ENCODE measurements at regions not wholly inside any gene's neighbourhood (a gene's known extent, or its start where the extent isn't known, plus 50 kb on each side); places are given as distances from the start of the nearest gene placed in this dataset.

DNA sequence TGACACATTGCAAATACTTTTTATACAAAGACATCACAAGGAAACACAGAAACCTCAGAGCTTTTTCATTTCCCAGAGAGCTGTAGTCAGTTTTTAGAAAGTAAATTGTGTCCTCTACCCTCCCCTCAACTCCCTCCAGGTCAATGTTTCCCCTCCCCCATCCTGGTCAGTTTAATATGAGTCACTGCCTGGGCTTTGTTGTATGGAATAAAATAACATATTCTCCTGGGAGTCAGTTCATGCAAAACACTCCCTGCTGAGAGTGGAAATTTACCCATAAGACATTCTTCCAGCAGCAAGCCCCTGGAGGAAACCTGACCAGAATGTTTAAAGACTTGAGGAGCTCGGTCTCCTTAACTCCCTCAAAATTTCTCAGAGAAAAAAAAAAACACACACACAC, 270.1 kb upstream of the LDB2 start:
- DNase-seq, result no peak

- no peak for DNase-seq
Measured at GRCh38 chr4:17166954-17167353, 268.5 kb upstream of the LDB2 start.

- DNase-seq, result no peak
Measured at GRCh38 chr4:17165286-17165685, 266.8 kb upstream of the LDB2 start.

DNA sequence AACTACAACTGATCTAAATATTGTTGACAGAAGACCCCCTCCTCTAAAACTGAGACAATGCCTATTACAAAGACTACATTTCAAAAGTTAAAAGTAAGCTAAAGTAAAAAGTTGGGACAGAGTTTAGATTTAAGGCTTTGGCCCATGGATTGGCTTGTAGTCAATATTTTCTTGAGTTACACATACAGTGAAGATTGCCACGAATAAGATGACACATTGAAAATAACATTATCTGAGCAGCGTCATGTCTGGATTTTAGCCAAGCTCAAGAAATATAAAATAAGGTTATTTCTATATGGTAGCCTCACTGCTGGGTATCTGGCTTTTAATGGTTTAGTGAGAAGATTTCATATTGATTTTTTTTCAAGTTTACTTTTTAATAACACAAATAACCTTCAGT, 266.2 kb upstream of the LDB2 start:
- DNase-seq, result no peak

DNA sequence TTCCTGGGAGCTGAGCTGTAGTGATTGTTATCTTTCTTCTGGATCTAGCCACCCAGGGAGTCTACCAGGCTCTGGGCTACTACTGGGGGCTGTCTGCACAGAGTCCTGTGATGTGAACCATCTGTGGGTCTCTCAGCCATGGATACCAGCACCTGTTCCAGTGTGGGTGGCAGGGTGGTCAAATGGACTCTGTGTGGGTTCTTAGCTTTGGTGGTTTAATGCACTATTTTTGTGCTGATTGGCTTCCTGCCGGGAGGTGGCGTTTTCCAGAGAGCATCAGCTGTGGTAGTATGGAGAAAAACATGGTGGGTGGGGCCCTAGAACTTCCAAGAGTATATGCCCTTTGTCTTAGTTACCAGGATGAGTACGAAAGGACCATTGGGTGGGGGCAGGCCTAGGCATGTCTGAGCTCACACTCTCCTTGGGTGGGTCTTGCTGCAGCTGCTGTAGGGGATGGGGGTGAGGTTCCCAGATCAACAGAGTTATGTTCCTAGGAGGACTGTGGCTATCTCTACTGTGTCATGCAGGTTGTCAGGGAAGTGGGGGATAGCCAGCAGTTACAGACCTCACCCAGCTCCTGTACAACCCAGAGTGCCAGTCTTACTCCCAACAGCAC, 264.8 kb upstream of the LDB2 start:
- no peak for DNase-seq

DNA sequence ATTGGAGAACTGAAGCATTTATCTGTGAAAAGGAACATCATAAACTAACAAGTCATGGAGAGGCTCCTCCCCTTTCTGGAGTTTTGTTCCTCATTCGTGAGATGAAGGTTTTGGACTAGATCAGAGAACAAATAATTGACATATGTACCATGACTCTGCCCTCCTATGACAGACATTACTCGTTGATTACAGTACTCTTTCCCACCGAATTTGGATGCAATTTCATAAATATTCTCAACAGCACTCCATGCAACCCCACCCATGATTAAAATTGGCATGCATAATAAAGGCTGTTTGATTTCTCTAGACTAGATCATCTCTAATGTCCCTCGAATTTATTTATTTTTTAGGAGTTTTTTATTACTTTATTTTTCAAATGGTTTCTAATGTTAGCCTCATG, 258.9 kb upstream of the LDB2 start:
- DNase-seq, result no peak

GRCh38 chr4:17155486-17155885, 257.0 kb upstream of the LDB2 start:
- DNase-seq, result no peak

DNA sequence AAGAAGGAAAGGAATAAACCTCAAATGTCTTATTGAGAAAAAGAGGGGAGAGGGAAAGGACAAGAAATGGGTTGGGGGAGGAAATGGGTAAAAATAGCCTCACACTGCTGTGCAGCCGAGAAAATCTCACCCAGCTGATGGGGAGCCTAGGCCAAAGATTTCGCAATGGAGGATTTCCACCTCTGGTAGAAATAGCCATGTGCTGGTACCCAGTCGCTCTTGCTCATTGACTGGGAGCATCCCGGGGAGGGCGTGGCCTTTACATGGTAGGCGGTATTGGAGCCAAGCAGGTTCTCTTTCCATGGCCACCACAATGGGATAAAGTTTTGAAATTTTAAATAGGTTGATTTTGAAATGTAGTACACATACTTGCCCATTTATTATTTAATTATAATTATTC, 255.1 kb upstream of the LDB2 start:
- DNase-seq, result no peak

- no peak for DNase-seq
Measured at GRCh38 chr4:17152941-17153540, 254.6 kb upstream of the LDB2 start.

- DNase-seq, result no peak
Measured at GRCh38 chr4:17142232-17142711, 243.8 kb upstream of the LDB2 start.

GRCh38 chr4:17138847-17139246, 240.4 kb upstream of the LDB2 start:
- DNase-seq, result no peak

DNA sequence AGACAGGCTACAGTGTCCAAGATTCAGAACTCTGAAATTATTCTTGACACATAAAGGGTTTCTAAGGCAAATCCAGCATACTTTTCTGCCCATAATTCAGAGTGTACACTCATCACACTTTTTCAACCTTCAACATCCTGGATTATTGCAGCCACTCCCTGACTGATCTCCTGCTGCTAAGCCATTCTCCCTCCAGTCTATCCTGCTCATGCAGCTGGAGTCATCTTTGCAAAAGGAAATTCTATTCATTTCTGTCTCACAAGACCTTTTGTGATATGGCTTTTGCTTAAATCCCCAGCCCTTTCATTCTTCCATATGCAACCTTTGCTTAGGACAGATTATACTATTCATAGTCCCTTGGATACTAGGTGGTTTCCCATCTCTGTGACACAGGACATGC, 236.1 kb upstream of the LDB2 start:
- no peak for DNase-seq

GRCh38 chr4:17134100-17134499, 235.7 kb upstream of the LDB2 start:
- no peak for DNase-seq

GRCh38 chr4:17132226-17132625, 233.8 kb upstream of the LDB2 start:
- no peak for DNase-seq

DNA sequence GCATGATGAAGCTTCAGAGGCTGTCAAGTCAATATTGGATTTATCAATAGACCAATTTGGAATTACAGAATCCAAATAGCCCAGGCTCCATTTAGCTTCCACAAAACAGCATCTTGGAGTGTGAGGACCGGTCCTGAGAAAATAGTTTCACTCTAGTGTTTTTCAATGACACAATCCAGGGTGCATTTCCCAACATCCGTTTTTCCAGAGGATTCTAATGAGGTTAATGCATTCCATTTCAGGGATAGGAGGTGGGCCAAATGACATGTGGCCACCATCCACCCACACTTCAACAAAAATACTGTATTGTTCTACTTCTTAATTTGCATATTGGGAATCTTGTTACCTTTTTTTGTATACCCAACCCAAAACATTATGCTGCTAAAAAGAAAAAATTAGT, 229.8 kb upstream of the LDB2 start:
- no peak for DNase-seq

- no peak for DNase-seq
Measured at GRCh38 chr4:17126321-17126966, 228.0 kb upstream of the LDB2 start.

GRCh38 chr4:17124767-17125166, 226.3 kb upstream of the LDB2 start:
- DNase-seq, result no peak

- DNase-seq, result no peak
Measured at GRCh38 chr4:17120761-17121160, 222.3 kb upstream of the LDB2 start.

DNA sequence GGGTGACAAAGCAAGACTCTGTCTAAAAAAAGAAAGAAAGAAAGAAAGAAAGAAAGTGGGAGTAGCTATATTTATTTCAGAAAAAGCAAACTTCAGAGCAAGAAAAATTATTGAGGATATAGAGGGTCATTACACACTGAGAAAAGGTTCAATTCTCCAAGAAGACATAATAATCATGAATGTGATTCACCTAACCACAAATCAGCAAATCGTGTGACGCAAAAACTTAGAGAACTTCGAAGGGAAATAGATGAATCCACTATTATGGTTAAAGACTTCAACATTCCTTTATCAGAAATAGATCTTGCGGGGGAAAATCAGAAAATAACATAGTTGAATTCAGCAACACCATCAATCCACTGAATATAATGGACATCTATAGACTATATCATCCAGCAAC, 219.3 kb upstream of the LDB2 start:
- no peak for DNase-seq

- no peak for DNase-seq
Measured at GRCh38 chr4:17115583-17115982, 217.1 kb upstream of the LDB2 start.

DNA sequence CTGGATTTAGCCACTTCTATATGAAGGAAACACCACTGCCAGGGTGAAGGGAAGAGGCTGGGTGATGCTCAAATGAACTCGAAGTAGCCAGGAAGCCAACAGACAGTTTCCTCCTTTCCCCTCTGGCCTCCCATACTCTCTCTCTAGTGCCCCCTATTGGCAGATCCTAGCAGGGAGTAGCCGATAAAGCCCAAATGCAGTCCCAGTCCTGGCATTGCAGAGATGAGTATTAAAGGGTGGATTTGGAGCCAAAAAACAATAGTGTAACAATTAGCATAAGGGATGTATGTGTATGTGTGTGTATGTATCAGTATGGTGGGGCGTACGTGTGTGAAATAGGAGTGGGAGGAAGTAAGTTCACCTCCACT, 213.8 kb upstream of the LDB2 start:
- DNase-seq, result no peak

- DNase-seq, result no peak
Measured at GRCh38 chr4:17109126-17109525, 210.7 kb upstream of the LDB2 start.

GRCh38 chr4:17103231-17103630, 204.8 kb upstream of the LDB2 start:
- no peak for DNase-seq

- DNase-seq, result no peak
Measured at GRCh38 chr4:17098996-17099395, 200.6 kb upstream of the LDB2 start.

Data from hindlimb muscle (tissue), 1 donor.